Fibroblast of skin of back (primary cell): ENCODE measurements at regions not wholly inside any gene's neighbourhood (a gene's known extent, or its start where the extent isn't known, plus 50 kb on each side); places are given as distances from the start of the nearest gene placed in this dataset.

ENCODE experiments used
- DNase-seq: peaks from one replicate; pipeline ENCODE4 v3.0.0-alpha.2; 2013

DNA sequence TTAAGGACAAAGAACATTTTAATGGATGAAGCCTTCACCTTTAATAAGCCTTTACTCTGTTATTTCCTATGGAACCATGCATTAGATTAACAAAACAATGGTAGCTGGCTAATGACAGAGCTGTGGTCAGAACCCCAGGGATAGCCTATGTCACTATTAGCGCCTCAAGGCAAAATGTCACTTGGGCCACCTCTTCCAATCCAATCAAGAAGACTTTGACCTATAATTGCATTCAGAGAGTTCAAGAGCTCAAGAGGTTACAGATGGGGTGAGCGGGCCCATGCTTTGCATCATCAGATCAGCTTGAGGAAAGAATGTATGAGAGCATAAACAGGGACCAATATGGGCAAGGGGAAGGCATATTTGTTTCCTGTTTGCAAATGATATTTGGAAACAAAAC, 425.1 kb downstream of the ARHGEF28 start:
- DNase-seq, result no peak

DNA sequence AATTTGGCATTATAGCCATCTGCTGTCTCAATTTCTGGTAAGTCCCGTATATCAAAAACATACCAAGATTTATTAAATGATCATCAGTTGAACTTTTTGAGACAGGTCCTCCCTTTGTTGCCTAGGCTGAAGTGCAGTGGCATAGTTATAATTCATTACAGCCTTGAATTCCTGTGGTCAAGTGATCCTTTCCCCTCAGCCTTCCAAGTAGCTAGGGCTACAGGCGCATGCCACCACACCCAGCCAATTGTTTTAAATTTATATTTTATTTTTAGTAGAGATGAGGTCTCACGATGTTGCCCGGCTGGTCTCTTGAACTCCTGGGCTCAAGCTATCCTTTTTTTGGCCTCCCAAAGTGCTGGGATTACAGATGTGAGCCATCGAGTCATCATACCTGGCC, 418.9 kb downstream of the ARHGEF28 start:
- peak; percentile 16 for DNase-seq

DNA sequence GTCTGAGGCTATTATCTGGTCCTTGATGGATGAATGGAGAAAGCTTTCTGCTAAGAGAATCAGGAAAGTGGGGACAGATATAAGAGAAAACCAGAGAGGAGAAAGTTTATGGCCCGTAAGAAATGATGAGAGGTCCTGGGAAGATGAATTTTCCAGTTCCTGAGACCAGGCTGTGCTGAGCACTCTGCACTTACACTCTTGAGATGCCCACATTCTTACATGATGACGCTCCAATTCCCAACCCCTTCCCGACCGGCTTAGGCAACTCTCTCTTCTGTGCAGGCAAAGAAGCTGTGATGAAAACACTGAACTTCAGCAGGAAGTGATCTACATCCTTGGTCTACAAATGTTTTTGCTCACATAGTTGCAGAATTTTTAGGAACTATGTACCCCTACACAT, 417.0 kb downstream of the ARHGEF28 start:
- peak; percentile 90 for DNase-seq

DNA sequence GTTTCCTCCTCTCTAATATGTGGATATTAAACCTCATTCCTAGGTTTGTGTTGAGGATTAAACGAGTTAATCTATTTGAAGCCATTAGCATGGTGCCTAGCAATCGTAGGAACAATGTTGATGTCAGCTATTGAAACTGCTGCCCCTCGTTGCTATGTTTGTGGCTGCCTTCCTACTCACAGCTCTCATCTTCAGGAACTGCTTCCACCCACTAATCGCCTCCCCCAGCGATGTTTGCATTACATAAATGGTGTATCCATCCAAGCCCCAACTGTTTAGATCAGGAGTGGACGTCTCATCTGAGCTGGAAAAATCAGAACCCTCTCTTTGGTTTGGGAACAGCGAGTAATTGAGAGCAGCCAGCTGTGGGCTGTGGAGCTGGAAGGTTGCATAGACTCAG, 416.6 kb downstream of the ARHGEF28 start:
- no peak for DNase-seq

DNA sequence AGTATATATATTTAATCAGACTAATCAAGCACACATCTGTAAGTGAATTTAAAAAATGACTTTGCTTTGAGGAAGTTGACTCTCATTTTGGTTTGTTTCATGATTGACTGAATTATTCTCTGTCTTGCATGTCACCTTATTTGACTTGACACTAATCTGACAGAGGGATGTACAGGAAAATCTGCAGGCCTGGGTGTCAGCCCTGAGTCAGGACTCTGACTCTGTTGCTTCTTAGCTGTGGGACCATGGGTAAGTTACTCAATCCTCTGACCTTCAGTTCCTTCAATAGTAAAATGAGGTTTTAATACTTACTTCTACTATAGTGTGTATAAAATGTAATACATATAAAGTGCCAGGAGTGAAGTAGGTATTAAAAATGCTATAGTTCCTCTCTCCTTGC, 415.9 kb downstream of the ARHGEF28 start:
- no peak for DNase-seq

DNA sequence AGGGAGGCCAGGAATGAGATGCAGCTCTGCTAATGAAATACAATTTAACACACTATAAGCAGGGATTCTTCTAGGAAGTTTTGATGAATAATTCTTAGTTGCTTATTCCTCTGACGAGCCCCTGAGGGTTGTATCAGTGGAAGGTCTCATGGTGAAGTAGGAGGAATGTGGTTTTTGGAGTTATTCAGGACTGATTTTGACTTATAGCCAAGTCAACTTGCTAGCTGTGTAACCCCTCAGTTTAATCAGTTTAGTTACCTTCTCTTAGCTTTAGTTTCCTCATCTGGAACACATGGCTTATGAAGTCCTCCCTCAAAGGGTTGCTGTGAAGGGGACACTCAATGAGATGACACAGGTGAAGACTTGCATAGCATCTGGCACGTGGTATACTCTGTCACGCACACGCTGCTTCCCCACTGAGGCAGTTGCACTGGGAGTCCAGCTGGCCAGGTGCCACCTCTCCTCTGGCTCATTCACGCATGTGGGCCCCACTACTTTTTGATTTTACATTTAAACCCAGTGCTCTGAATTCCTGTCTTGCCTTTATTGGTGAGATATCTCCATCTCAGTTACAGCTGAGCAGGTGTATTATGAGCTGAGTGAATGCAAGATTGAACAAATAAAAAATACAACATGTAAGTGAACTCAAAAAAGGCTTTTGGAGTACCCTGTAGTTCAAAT, 415.0 kb downstream of the ARHGEF28 start:
- DNase-seq, result peak; percentile 30

DNA sequence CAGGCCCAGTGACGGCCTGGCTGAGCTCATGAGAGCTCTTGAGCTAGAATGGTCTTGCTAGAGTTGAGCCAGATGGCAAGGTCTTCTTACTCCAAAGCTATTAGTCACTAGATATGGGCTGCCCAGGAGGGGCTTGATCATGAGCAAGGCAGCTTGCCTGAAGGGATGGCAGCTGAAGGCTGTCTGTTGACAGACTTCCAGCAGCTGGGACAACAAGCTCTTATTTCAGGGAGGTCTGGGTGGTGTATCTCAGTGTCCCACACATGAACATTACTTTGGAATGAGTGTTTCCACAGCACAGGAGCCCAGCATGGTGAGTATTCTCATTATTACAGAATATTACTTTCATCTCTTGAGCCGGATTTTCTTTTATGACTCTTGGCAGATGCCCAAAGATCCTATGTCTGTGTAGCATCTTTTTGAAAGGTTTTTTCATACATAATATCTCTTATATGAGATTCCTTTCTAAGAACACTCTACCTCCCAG, 414.1 kb downstream of the ARHGEF28 start:
- peak; percentile 94 for DNase-seq

DNA sequence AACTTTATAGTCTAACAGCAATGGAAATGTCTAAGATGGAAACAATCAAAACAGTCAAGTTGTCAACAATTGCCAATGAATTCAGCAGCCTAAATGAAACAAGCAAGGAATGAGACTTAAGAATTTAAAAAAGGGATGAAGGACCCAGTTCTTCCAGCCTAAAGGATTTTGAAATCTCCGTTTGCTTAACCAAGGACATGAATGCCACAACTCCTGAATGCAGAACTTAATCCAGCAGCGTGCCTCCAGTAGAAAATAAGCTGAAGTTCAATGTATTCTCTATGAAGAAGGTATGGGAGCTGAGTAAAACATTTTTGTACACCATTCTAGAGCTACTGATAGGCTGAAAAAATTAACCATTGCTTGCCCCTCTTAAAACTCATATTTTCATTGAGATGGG, 411.3 kb downstream of the ARHGEF28 start:
- DNase-seq, result no peak

DNA sequence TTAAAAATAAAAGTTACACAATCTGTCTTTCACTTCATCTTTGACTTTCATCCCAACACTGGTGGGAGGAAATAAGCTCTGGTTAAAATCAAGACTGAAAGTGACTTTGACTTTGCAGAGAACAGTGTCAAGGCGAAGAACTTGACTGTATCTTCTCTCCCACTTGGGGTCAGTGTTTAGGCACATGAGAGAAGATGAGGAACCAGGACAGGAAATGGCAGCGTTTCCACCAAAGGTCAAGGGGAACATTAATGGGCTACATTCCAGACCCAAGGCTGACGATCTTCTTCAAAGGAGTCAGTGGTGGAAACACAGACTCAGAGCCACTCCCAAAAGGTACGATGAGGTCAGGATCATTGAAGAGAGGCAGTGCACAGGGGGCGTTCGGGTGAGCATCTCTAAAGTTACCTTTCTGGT, 409.5 kb downstream of the ARHGEF28 start:
- DNase-seq, result peak; percentile 71

DNA sequence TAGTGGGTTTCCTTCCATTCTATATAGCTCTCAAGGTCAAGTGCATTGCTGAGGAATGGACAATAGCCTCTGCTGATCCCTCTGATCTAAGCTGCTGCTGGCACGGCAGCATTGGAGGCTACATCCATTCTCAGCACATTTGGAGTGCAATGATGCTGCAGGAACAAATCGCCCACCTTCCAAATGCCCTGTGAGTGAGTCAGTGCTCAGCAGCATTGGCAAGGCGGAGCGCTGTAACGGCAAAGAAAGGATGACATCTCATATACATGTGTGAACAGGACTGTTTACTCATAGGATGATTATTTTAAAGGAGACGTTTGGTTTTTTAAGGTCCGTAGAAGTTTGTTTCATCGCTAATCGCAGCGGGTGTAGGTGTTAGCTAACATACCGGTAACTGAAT, 408.7 kb downstream of the ARHGEF28 start:
- peak; percentile 45 for DNase-seq

DNA sequence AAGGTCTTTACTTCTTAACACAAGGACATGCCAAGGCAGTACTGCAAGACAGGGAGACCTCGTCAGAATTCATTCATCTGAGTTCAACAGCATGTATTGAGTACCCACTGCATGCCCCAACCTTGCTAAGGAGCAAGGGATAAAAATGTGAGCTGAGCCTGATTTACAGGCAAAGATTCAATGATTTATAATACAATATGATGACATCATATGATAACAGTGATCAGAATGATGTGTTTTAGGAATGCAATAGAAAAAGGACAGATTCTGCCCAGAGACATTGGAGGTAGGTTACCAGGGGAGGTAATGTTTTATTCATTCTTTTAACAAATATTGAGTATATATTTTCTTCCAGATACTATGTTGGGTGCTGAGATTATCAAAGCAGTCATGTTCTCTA, 406.6 kb downstream of the ARHGEF28 start:
- DNase-seq, result no peak

DNA sequence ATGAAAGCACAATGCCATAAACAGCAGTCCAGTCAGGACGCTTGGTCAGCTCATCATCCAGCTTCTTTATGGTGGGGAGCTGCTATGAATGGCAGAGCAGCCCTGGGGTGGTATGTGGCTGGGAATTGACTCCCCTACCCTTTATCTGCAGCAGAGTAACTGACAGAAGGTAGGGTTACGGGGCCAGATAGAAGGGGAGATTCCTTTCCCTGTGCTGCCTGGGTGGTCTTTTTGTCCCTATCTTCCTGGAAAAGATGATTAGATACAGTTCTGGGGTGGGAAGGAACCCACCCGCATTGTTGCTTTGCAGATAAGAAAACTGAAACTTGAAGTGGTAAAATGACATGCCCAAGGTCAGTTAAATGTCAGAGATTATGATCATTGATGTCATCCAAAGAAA, 405.5 kb downstream of the ARHGEF28 start:
- DNase-seq, result no peak

DNA sequence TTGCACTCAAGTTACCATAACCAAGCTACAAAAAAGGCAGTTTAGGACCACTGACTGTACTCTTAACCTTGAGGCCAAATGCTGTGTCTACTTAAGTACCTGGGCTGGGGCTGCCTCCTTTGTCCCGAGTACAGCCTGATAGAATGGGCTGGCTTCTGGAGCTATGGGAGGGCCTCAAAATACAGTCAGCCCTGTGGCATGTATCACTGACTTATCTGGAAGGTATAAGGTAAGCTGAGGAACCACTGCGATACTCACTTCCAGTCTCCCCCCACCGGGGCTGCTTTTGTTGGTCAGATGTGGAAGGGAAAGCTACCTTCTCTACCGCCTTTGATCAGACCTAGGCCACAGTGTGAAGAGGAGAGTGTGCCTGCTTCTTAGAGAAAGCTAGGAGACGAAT, 404.8 kb downstream of the ARHGEF28 start:
- no peak for DNase-seq

DNA sequence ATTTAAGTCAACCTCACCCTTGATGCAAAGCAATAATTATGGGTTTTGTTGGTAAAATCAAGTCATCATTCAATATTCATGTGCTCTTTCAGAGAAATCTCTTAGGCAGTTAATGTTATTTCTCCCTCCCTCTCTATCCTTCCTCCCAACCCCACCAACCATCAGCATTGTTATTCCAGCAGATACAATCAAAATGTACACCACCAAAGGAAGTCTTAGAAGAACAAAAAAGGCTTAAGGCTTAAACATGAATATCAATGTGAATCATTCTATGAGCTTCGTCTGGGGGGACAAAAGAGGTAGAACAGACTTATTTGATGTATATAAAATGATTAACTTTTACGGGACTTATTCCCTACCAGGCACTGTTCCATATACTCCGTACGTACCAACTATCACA, 404.4 kb downstream of the ARHGEF28 start:
- DNase-seq, result no peak

DNA sequence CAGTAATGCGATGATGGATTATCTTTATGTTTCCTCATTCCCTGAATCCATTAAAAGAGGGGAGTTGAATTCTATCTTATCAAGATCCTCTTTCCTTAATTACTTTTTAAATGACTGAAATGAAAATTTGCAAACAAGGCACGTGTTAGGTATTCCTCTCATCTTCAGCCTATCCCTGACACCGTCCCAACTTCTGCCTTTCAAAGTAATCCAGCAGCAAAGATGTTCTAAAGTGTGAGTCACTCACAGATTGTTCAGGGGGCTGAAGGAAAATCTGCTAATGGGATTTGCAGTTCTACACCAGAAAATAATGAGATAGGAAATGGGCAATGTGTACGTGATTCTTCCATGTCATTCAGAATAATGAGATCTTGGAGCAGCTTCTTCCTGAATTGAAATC, 403.0 kb downstream of the ARHGEF28 start:
- no peak for DNase-seq

DNA sequence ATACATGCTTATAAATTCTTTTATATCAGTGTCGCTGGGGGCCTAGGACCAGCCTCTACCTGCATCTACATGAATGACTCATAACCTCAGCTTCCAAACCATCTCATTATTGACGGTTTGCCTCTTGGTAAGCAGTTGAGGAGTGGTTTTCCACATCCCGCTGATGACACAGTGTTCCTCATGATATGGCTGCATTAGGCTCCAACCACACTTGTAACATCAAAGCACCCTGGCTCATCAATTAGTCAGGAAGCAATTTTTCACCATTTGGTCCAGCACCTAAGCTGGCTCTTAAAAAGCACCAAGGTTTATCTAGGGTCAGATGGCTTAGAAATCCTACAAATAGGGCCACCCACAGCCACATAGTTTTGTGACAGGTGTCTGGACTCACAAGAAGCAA, 402.4 kb downstream of the ARHGEF28 start:
- DNase-seq, result no peak

DNA sequence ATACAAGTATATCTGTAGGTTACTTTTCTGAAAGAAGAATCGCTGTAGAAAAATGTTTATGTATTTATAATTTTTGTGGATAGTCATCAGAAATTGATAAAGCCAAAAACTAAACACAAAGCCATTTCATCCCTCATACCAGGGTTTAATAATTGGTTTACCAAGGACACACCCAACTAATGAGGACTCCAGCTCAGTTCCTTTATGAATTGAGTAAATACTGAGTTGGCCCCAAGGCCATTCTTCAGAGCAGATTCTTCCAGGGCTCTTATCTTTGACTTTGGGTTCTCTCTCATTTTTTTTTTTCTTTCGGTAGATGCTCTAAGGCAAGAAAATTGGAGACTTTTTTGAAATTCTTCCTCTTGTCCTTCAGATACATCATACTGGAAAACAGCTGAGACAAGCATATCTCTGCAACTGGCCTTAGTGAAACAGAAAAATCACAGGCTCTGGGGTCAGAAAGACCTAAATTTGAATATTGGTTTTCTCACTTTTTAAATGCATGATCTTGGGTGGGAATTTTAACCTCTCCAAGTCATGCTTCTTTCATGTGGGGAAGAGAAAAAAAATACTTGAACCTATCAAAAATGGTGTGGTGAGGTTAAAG, 401.8 kb downstream of the ARHGEF28 start:
- no peak for DNase-seq

DNA sequence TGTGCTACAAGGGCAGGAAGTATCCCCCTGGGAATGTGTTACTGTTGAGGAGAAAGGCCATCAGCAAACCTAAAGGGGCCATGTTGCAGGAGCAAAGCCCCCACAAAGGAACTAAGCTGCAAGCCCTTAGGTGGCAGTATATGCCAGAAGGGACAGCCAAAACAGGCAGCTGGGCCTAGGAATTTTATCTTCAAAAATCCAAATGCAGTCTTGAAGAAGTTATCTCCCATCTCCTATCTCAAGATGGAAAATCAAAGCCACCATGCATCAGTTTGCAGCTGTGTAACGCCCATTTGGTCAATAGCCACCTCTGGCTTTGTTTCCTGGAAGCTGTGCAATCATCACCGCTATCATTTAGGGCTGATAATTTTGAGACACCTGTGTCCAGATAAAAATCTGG, 400.3 kb downstream of the ARHGEF28 start:
- no peak for DNase-seq

DNA sequence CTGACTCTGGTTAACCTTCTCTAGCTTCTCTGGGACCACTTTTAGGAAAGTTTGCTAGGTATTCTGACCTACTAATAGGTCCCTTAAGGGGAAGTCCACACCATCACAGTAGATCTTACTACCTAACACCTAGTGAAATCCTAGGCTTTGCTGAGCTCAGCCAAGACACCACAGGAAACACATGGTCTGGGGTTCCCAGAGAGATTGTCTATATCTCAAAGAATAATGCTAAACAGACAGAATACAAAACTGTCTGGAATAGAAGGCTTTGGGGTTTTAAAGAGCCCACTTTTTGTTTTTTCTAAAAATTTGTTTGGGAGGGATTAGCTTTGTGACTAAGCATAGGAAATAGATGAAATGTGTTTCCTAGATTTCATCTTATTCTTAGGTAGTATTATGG, 395.1 kb downstream of the ARHGEF28 start:
- DNase-seq, result no peak

DNA sequence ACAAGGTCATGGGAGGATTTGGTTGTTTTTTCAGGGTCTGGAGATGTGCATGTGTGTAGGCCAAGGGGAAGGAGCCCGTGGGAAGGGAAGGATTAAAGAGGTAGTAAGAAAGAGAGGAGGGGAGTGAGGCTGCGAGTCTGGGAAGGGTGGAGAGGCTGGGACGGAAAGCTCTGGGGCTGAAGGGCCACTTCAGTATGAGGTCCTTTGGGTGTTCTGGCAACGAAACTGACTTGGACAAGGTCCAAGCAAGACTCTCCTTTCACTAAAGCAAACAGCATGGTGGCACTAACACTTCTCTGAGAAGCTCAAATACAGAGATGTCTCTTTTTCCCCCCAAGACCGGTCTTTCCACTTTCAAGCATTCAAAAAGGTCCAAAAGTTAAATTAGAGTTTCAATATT, 394.5 kb downstream of the ARHGEF28 start:
- DNase-seq, result no peak

DNA sequence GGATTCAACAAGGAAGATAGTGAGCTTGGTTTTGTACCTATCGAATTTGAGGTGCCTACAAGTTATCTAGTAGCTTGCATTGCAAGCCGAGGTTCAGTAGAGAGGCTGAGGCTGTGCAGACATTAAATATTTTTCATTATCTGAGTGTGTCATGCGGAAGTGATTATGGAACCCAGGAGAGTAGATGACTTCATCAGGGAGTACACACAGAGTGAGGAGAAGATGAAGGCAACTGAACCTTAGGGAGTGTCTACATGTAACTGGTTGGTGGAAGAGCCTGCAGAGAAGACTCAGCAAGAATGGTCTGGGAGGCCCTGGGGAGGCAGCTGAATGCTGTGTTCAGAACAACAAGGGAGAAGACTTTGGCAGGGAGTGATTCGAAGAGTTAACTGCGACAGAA, 393.9 kb downstream of the ARHGEF28 start:
- peak; percentile 23 for DNase-seq

DNA sequence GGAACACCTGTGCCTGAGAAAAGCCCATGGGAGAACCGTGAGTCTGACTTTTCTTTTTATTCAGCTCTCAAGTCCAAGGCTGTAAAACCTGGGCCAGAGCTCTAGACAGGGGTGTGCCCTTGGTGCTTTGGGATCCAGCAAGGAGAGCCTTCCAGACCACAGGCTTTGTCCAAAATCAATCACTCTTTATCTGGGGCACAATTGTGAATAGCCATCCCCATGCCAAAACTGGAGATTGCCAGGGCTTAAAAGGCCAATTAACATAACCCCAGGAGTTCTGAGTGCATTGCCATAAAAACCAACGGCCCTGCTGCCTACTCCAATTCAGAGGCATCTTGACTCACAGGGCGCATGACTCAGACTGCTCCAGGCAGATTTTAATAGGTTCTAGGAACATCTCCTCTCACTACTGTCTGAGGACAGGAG, 391.8 kb downstream of the ARHGEF28 start:
- peak; percentile 60 for DNase-seq

DNA sequence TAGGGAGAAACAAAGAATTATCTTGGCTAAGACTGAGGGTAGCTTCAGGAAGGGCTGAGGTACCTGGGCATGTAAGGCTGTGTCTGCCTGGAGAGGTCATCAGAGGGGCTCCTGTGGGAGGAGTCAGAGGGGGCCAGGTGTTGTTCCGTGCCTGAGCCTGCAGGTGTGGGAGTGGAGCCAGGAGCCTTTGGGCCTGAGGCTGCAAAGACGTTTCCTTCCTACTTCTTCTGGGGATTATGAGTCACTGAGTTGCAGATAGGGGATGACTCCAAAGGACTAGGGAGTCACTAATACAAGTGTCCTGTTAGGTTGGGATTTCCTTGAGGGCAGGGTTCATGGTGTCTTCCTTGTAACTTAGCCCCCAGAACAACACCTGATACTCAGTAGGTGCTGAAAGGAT, 391.1 kb downstream of the ARHGEF28 start:
- DNase-seq, result peak; percentile 23

DNA sequence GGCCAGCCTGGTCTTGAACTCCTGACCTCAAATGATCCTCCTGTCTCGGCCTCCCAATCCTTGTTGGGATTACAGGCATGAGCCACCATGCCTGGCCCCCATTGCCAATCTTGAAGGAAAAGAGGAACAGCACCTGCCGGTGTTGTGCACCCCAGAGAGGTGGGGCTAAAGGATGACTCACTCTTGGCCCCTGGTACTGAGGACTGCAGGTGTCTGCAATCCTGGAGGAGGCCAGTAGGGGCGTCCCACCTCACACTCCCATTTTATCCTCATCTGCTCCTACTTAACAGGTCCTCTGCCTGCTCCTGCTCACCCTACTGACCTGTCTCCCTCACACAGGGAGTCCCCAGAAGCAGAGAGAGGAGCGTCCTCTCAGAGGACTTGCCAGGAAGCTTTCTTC, 390.4 kb downstream of the ARHGEF28 start:
- DNase-seq, result no peak

DNA sequence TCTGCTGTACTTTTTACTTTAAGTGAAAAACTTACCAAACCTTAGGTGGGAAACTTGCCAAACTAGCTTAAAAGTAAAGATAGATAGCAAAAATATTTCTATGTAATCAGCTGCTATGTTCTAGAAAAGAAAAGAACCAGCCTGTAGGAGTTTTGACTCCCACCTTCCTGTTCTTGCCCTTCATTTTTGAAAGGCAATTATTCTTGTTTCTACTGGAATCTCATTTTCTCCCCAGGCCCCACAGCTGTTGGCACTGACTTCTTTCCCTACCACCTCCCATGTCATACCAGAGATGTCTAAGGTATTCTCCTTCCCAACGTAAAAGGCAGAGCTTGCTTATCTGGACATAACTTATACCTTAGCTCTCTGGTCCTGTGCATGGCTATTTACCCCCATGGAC, 389.7 kb downstream of the ARHGEF28 start:
- no peak for DNase-seq
